GM08714 (cell line): ENCODE measurements at regions not wholly inside any gene's neighbourhood (a gene's known extent, or its start where the extent isn't known, plus 50 kb on each side); places are given as distances from the start of the nearest gene placed in this dataset.

Source experiments
- H3K4me3 ChIP-seq: fragments of 200-500 bp; sonication (Bioruptor generic); 2 replicates; pipeline ENCODE4 v1.5.1; 2014; ENCODE audit warnings: mild to moderate bottlenecking, low read length, inconsistent platforms
- ZNF274 ChIP-seq: IDR thresholded peaks from 2 replicates; pipeline ENCODE4 v1.6.1; 2012; ENCODE audit warnings: mild to moderate bottlenecking, low read depth, low read length

- no peak overlapping the region for H3K4me3 ChIP-seq
- no peak for TF ChIP-seq ZNF274
Observed at GRCh38 chr11:134481135-134481534, 69.1 kb upstream of the B3GAT1 start.

GRCh38 chr11:134480136-134480712 is 68.2 kb upstream of the B3GAT1 start:
- H3K4me3 ChIP-seq: no peak overlapping the region
- TF ChIP-seq ZNF274: no peak

GRCh38 chr11:134479206-134480135 is 67.4 kb upstream of the B3GAT1 start:
- no peak for TF ChIP-seq ZNF274
- no peak overlapping the region for H3K4me3 ChIP-seq

- TF ChIP-seq ZNF274: no peak
- H3K4me3 ChIP-seq: no peak overlapping the region
Observed at GRCh38 chr11:134478611-134479010, 66.6 kb upstream of the B3GAT1 start.

GRCh38 chr11:134478176-134478575 is 66.1 kb upstream of the B3GAT1 start:
- TF ChIP-seq ZNF274: no peak
- H3K4me3 ChIP-seq: no peak overlapping the region

GRCh38 chr11:134477486-134477885 is 65.4 kb upstream of the B3GAT1 start:
- no peak for TF ChIP-seq ZNF274
- H3K4me3 ChIP-seq: no peak overlapping the region

GRCh38 chr11:134476435-134477021 is 64.5 kb upstream of the B3GAT1 start:
- no peak for TF ChIP-seq ZNF274
- no peak overlapping the region for H3K4me3 ChIP-seq

GRCh38 chr11:134475951-134476350 is 63.9 kb upstream of the B3GAT1 start:
- no peak for TF ChIP-seq ZNF274
- no peak overlapping the region for H3K4me3 ChIP-seq

- H3K4me3 ChIP-seq: no peak overlapping the region
- no peak for TF ChIP-seq ZNF274
Observed at GRCh38 chr11:134474942-134475341, 62.9 kb upstream of the B3GAT1 start.

GRCh38 chr11:134474070-134474860 is 62.2 kb upstream of the B3GAT1 start:
- H3K4me3 ChIP-seq: no peak overlapping the region
- no peak for TF ChIP-seq ZNF274

GRCh38 chr11:134471716-134472455 is 59.8 kb upstream of the B3GAT1 start:
- no peak overlapping the region for H3K4me3 ChIP-seq
- no peak for TF ChIP-seq ZNF274

- TF ChIP-seq ZNF274: no peak
Observed at GRCh38 chr11:134471087-134471715, 59.2 kb upstream of the B3GAT1 start.

GRCh38 chr11:134470238-134470637 is 58.2 kb upstream of the B3GAT1 start:
- TF ChIP-seq ZNF274: no peak
- no peak overlapping the region for H3K4me3 ChIP-seq

More at GRCh38 chr11:134471087-134471715, 59.2 kb upstream of the B3GAT1 start:
- H3K4me3 ChIP-seq: no peak overlapping the region

GRCh38 chr11:134469627-134470026 is 57.6 kb upstream of the B3GAT1 start:
- TF ChIP-seq ZNF274: no peak
- H3K4me3 ChIP-seq: no peak overlapping the region
